NT2/D1 (cell line): ENCODE measurements at regions not wholly inside any gene's neighbourhood (a gene's known extent, or its start where the extent isn't known, plus 50 kb on each side); places are given as distances from the start of the nearest gene placed in this dataset.

Experiments used
- DNase-seq: peaks from one replicate; pipeline ENCODE4 v3.0.0-alpha.2; 2011; ENCODE audit warnings: low read depth, low spot score
- H3K27me3 ChIP-seq: 2 replicates; pipeline ENCODE4 v1.6.0; 2011; ENCODE audit warnings: mild to moderate bottlenecking; ENCODE audit not compliant: insufficient read length, insufficient read depth
- H3K36me3 ChIP-seq: 2 replicates; pipeline ENCODE4 v1.6.1; 2011; ENCODE audit warnings: mild to moderate bottlenecking, low read length, mixed read lengths; ENCODE audit not compliant: insufficient read depth, insufficient read length
- H3K4me1 ChIP-seq: 2 replicates; pipeline ENCODE4 v1.5.1; 2011; ENCODE audit not compliant: insufficient read depth, insufficient read length
- H3K4me3 ChIP-seq: 2 replicates; pipeline ENCODE4 v1.5.1; 2011; ENCODE audit warnings: low read depth; ENCODE audit not compliant: insufficient read length
- H3K9ac ChIP-seq: 2 replicates; pipeline ENCODE4 v1.6.0; 2011; ENCODE audit warnings: low read depth; ENCODE audit not compliant: insufficient read length
- H3K9me3 ChIP-seq: 2 replicates; pipeline ENCODE4 v1.5.1; 2011; ENCODE audit warnings: mild to moderate bottlenecking, low read length; ENCODE audit not compliant: insufficient read depth
- SUZ12 ChIP-seq: IDR thresholded peaks from 2 replicates; pipeline ENCODE4 v1.6.1; 2011; ENCODE audit not compliant: insufficient read length, insufficient read depth; ENCODE audit errors: extremely low read depth
- YY1 ChIP-seq: IDR thresholded peaks from 2 replicates; pipeline ENCODE4 v1.6.1; 2011; ENCODE audit not compliant: insufficient read length, insufficient read depth
- ZNF274 ChIP-seq: IDR thresholded peaks from 2 replicates; pipeline ENCODE4 v1.6.1; 2011; ENCODE audit warnings: mild to moderate bottlenecking, low read depth, low read length

- Histone ChIP-seq H3K36me3 (no peaks in the 10 kb centered on the region), H3K4me3 (no peak overlapping the region), H3K4me1 (peaks cover 5% of the 10 kb centered on the region), H3K9me3 (no peaks in the 10 kb centered on the region), H3K9ac (no peak overlapping the region), H3K27me3 (no peaks in the 10 kb centered on the region)
- TF ChIP-seq YY1, result no peak
- TF ChIP-seq SUZ12, result no peak
- TF ChIP-seq ZNF274, result no peak
- no peak for DNase-seq
These were observed 50.0 kb downstream of the JAKMIP3 start for GRCh38 chr10:132115732-132116131.

GRCh38 chr10:132117146-132117545 lies 51.4 kb downstream of the JAKMIP3 start:
- no peaks in the 10 kb centered on the region for H3K9me3 ChIP-seq
- no peaks in the 10 kb centered on the region for H3K36me3 ChIP-seq
- no peak overlapping the region for H3K9ac ChIP-seq
- H3K27me3 ChIP-seq, result no peaks in the 10 kb centered on the region
- no peak for DNase-seq
- H3K4me1 ChIP-seq, result peaks cover 6% of the 10 kb centered on the region
- no peak for TF ChIP-seq ZNF274
- TF ChIP-seq YY1, result no peak
- no peak for TF ChIP-seq SUZ12
- H3K4me3 ChIP-seq, result no peak overlapping the region

- no peaks in the 10 kb centered on the region for H3K27me3 ChIP-seq
- H3K4me3 ChIP-seq, result no peak overlapping the region
- H3K9ac ChIP-seq, result no peak overlapping the region
- peaks cover 6% of the 10 kb centered on the region for H3K4me1 ChIP-seq
- no peaks in the 10 kb centered on the region for H3K9me3 ChIP-seq
- H3K36me3 ChIP-seq, result no peaks in the 10 kb centered on the region
- TF ChIP-seq ZNF274 (no peak), YY1 (no peak), SUZ12 (no peak)
- DNase-seq, result no peak
These were observed 52.0 kb downstream of the JAKMIP3 start for GRCh38 chr10:132117636-132118190.

GRCh38 chr10:132118366-132118765 lies 52.6 kb downstream of the JAKMIP3 start:
- Histone ChIP-seq H3K27me3 (no peaks in the 10 kb centered on the region), H3K36me3 (no peaks in the 10 kb centered on the region), H3K9ac (no peak overlapping the region), H3K9me3 (no peaks in the 10 kb centered on the region), H3K4me1 (peaks cover 6% of the 10 kb centered on the region), H3K4me3 (no peak overlapping the region)
- TF ChIP-seq YY1 (no peak), ZNF274 (no peak), SUZ12 (no peak)
- no peak for DNase-seq

DNA sequence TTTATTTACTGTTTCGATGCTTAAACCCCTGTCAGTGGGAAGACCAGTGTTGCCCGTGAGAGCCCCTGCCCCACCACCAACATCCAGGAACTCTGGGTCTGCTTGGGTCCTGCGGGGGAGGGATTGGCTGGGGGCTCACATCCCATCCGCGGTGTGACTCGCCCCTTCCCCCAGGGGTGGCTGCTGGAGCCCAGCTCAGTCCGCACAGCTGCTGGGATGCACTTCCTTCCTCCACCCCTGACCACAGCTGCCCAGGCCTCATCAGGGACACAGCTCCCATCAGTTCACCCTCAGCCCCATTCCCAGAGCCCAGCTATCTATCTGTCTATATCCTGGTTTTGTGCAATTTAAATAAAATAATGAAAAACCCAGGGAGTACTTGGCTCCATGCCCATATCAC lies 54.5 kb downstream of the JAKMIP3 start:
- DNase-seq, result no peak
- Histone ChIP-seq H3K9me3 (no peaks in the 10 kb centered on the region), H3K4me1 (peaks cover 6% of the 10 kb centered on the region), H3K9ac (no peak overlapping the region), H3K4me3 (no peak overlapping the region), H3K36me3 (no peaks in the 10 kb centered on the region), H3K27me3 (no peaks in the 10 kb centered on the region)
- TF ChIP-seq SUZ12, result no peak
- no peak for TF ChIP-seq YY1
- no peak for TF ChIP-seq ZNF274

DNA sequence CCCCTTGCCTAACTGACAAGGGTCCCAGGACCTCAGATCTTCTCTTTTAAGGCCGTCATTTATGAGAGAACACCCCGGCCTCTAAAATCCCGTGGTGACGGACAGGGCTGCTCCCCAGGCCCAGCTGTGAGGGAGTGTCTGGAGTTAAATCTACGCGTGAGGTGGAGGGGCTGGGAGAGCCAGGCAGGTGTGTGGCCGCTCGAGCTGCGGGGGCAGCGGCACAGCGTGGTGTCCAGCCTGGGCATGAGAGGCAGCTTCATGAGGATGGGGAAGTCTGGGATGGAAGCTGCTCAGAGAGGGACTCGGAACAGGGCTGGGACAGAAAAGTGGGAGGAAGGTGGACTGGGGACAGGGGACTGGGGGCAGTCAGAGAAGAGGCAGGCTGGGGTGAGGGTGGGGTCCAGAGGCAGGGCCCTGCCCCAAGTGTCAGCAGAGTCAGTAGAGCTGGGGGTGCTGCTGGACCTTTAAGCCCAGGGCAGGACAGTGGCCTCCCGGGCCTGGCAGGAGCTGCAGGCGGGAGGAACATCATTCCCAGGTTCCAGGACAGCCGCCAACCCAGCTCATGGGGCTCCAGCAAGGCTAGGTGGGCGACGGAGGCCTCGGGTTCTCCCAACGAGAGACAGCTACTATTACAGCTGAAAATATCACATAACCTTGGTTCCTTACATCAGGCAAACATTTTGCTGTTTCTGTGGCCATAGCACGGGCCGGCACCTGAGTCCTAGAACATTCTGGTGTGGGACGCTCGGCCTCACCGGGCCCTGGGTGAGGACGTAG lies 55.2 kb downstream of the JAKMIP3 start:
- no peaks in the 10 kb centered on the region for H3K9me3 ChIP-seq
- H3K27me3 ChIP-seq, result no peaks in the 10 kb centered on the region
- no peak overlapping the region for H3K4me3 ChIP-seq
- H3K4me1 ChIP-seq, result peaks cover 6% of the 10 kb centered on the region
- TF ChIP-seq ZNF274, result no peak
- no peak for TF ChIP-seq YY1
- TF ChIP-seq SUZ12, result no peak
- no peak for DNase-seq
- H3K9ac ChIP-seq, result no peak overlapping the region
- no peaks in the 10 kb centered on the region for H3K36me3 ChIP-seq

- TF ChIP-seq SUZ12 (no peak), ZNF274 (no peak), YY1 (no peak)
- no peak overlapping the region for H3K9ac ChIP-seq
- H3K9me3 ChIP-seq, result no peaks in the 10 kb centered on the region
These were observed 55.7 kb downstream of the JAKMIP3 start for GRCh38 chr10:132121511-132121830.

More at GRCh38 chr10:132121511-132121830, 55.7 kb downstream of the JAKMIP3 start:
- H3K36me3 ChIP-seq, result no peaks in the 10 kb centered on the region
- H3K4me1 ChIP-seq, result peaks cover 6% of the 10 kb centered on the region
- no peaks in the 10 kb centered on the region for H3K27me3 ChIP-seq
- DNase-seq, result no peak
- no peak overlapping the region for H3K4me3 ChIP-seq
